Myocyte (in vitro differentiated cells): ENCODE measurements at regions not wholly inside any gene's neighbourhood (a gene's known extent, or its start where the extent isn't known, plus 50 kb on each side); places are given as distances from the start of the nearest gene placed in this dataset.

Experiments
- DNase-seq: peaks from one replicate; pipeline ENCODE4 v3.0.0-alpha.2; 2012; ENCODE audit warnings: low read depth

GRCh38 chr3:110788794-110789193 is 282.8 kb upstream of the NECTIN3 start:
- no peak for DNase-seq

GRCh38 chr3:110789315-110789714 is 282.3 kb upstream of the NECTIN3 start:
- no peak for DNase-seq

- DNase-seq: no peak
These were observed 281.0 kb upstream of the NECTIN3 start for GRCh38 chr3:110790631-110791030.

GRCh38 chr3:110791995-110792686 is 279.5 kb upstream of the NECTIN3 start:
- no peak for DNase-seq

- DNase-seq: no peak
These were observed 278.0 kb upstream of the NECTIN3 start for GRCh38 chr3:110793611-110794010.

- DNase-seq: no peak
These were observed 276.5 kb upstream of the NECTIN3 start for GRCh38 chr3:110795163-110795562.

- DNase-seq: no peak
These were observed 272.3 kb upstream of the NECTIN3 start for GRCh38 chr3:110799271-110799670.

GRCh38 chr3:110804856-110805255 is 266.8 kb upstream of the NECTIN3 start:
- no peak for DNase-seq

- DNase-seq: peak; percentile 41
These were observed 264.7 kb upstream of the NECTIN3 start for GRCh38 chr3:110806924-110807323.

GRCh38 chr3:110808630-110809029 is 263.0 kb upstream of the NECTIN3 start:
- DNase-seq: no peak

- DNase-seq: peak; percentile 16
These were observed 261.3 kb upstream of the NECTIN3 start for GRCh38 chr3:110810356-110810755.

GRCh38 chr3:110811050-110811449 is 260.6 kb upstream of the NECTIN3 start:
- DNase-seq: no peak

GRCh38 chr3:110813541-110813940 is 258.1 kb upstream of the NECTIN3 start:
- DNase-seq: no peak

GRCh38 chr3:110814170-110815007 is 257.2 kb upstream of the NECTIN3 start:
- DNase-seq: peak; percentile 57

GRCh38 chr3:110815008-110815583 is 256.5 kb upstream of the NECTIN3 start:
- peak; percentile 73 for DNase-seq

GRCh38 chr3:110816008-110816407 is 255.6 kb upstream of the NECTIN3 start:
- no peak for DNase-seq

GRCh38 chr3:110821586-110821985 is 250.0 kb upstream of the NECTIN3 start:
- DNase-seq: no peak

- DNase-seq: no peak
These were observed 248.6 kb upstream of the NECTIN3 start for GRCh38 chr3:110822971-110823370.

GRCh38 chr3:110846971-110847370 is 224.6 kb upstream of the NECTIN3 start:
- DNase-seq: peak; percentile 51

GRCh38 chr3:110849064-110849463 is 222.6 kb upstream of the NECTIN3 start:
- DNase-seq: no peak

GRCh38 chr3:110851736-110852135 is 219.9 kb upstream of the NECTIN3 start:
- no peak for DNase-seq

GRCh38 chr3:110855207-110855606 is 216.4 kb upstream of the NECTIN3 start:
- DNase-seq: no peak
